HG02642 (cell line): ENCODE measurements at regions not wholly inside any gene's neighbourhood (a gene's known extent, or its start where the extent isn't known, plus 50 kb on each side); places are given as distances from the start of the nearest gene placed in this dataset.
"Not testable (repeated sequence)": the region's sequence is repeated elsewhere in the genome, so short reads cannot be mapped to it uniquely, and the experiment has no call there.

Experiments
- ATAC-seq: cut with Tn5 transposase; IDR thresholded peaks from one replicate; pipeline ENCODE4 v1.9.1; 2021; ENCODE audit warnings: mild to moderate bottlenecking; ENCODE audit not compliant: unreplicated experiment, poor library complexity

- no peak for ATAC-seq
Measured at GRCh38 chr21:28725396-28725795, 267.3 kb downstream of the LTN1 start.

- ATAC-seq, result no peak
Measured at GRCh38 chr21:28723646-28724045, 269.0 kb downstream of the LTN1 start.

- ATAC-seq, result no peak
Measured at GRCh38 chr21:28719723-28720122, 273.0 kb downstream of the LTN1 start.

GRCh38 chr21:28714777-28715464, 277.8 kb downstream of the LTN1 start:
- ATAC-seq, result no peak

- no peak for ATAC-seq
Measured at GRCh38 chr21:28712411-28712810, 280.3 kb downstream of the LTN1 start.

GRCh38 chr21:28705616-28706015, 287.1 kb downstream of the LTN1 start:
- ATAC-seq, result no peak

- no peak for ATAC-seq
Measured at GRCh38 chr21:28704746-28705145, 287.9 kb downstream of the LTN1 start.

- no peak for ATAC-seq
Measured at GRCh38 chr21:28703861-28704260, 288.8 kb downstream of the LTN1 start.

- no peak for ATAC-seq
Measured at GRCh38 chr21:28699596-28700259, 292.9 kb downstream of the LTN1 start.

- no peak for ATAC-seq
Measured at GRCh38 chr21:28699186-28699585, 293.5 kb downstream of the LTN1 start.

- no peak for ATAC-seq
Measured at GRCh38 chr21:28696844-28697410, 295.8 kb downstream of the LTN1 start.

GRCh38 chr21:28693476-28693875, 299.2 kb downstream of the LTN1 start:
- ATAC-seq, result no peak

- no peak for ATAC-seq
Measured at GRCh38 chr21:28690196-28690595, 302.5 kb downstream of the LTN1 start.

DNA sequence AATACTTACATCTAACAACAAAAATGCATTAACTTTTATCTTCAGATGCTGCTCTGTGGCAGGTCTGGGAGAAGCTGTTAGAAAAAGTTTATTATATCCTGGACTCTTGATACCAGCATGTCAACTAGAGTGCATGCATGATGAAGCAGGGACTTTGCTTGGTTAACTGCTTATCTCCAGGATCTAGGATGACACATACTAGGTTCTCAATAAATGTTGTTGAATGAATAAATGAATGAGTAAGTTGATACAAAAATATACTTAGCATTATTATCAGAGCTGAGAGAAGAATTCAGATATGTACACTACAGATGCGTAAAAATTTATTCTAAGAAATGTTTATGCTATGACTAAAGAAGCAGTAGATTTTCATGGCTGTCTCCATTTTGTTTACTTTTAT, 304.3 kb downstream of the LTN1 start:
- ATAC-seq, result no peak

- ATAC-seq, result no peak
Measured at GRCh38 chr21:28687586-28687985, 305.1 kb downstream of the LTN1 start.

- no peak for ATAC-seq
Measured at GRCh38 chr21:28683982-28684752, 308.5 kb downstream of the LTN1 start.

GRCh38 chr21:28682884-28683283, 309.8 kb downstream of the LTN1 start:
- not testable (repeated sequence) for ATAC-seq

DNA sequence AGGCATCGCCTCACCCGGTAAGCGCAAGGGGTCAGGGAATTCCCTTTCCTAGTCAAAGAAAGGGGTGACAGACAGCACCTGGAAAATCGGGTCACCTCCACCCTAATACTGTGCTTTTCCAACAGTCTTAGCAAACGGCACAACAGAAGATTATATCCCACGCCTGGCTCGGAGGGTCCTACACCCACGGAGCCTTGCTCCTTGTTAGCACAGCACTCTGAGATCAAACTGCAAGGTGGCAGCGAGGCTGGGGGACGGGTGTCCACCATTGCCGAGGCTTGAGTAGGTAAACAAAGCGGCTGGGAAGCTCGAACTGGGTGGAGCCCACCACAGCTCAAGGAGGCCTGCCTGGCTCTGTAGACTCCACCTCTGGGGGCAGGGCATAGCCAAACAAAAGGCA, 315.6 kb downstream of the LTN1 start:
- ATAC-seq, result not testable (repeated sequence)

- no peak for ATAC-seq
Measured at GRCh38 chr21:28675331-28676041, 317.2 kb downstream of the LTN1 start.

DNA sequence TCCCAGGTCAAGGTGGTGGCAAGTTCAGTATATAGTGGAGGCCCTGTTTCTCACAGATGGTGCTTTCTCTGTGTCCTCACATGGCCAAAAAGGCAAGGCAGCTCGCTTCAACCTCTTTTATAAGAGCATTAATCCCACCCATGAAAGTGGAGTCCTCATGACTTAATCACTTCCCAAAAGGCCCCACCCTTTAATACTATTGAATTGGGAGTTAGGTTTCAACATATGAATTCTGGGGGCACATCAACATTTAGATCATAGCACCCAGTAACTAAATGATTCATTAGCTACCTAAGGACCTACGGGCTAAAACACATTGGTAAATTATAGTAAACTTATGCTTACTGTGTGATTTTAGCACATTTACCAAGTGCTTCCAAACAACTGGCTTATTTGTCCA, 317.9 kb downstream of the LTN1 start:
- no peak for ATAC-seq
